IPS DF 19.7 (cell line): ENCODE measurements at regions not wholly inside any gene's neighbourhood (a gene's known extent, or its start where the extent isn't known, plus 50 kb on each side); places are given as distances from the start of the nearest gene placed in this dataset.
"Not testable (repeated sequence)": the region's sequence is repeated elsewhere in the genome, so short reads cannot be mapped to it uniquely, and the experiment has no call there.

Experiments used
- DNase-seq: peaks from one replicate; pipeline ENCODE4 v3.0.0-alpha.2; 2013; ENCODE audit warnings: low read depth, low spot score

- no peak for DNase-seq
These were observed 51.5 kb upstream of the PHF21B start for GRCh38 chr22:45061332-45061731.

GRCh38 chr22:45064313-45065278 is 54.8 kb upstream of the PHF21B start:
- no peak for DNase-seq

DNA sequence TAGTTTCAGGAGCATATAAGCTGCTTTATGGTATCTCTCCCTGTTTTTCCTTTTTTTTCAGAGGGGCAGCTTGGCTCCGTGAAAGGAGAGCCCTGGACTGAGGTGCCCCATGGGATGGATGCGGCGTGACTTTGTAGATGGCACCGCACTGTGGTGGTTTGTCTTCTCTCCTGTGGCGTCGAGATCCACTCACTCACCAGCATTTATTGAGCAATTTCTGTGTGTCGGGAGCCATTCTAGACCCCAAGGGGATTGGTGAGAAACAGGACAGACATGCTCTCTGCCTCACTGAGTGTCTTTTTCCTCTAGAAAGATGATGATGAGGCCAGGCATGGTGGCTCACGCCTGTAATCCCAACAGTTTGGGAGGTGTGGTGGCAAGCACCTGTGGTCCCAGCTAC is 55.9 kb upstream of the PHF21B start:
- no peak for DNase-seq

DNA sequence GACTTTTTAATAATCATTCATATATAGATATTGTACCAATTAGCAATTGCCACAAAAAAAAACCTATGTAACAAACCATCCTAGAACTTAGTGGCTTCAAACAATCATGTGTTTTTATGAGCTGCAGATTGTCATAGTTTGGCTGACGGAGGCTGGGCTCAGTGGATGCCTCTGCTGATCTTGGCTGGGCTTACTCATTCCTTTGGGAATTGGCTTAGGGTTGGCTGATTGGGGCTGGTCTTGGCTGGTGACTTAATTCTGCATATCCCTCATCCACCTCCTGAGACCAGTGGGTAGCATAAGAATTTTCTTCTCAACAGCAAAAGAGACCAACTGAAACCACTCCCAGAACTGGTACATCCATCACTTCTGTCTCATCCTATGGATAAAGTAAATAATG is 57.9 kb upstream of the PHF21B start:
- DNase-seq, result no peak

- DNase-seq, result no peak
These were observed 60.1 kb upstream of the PHF21B start for GRCh38 chr22:45069925-45070324.

DNA sequence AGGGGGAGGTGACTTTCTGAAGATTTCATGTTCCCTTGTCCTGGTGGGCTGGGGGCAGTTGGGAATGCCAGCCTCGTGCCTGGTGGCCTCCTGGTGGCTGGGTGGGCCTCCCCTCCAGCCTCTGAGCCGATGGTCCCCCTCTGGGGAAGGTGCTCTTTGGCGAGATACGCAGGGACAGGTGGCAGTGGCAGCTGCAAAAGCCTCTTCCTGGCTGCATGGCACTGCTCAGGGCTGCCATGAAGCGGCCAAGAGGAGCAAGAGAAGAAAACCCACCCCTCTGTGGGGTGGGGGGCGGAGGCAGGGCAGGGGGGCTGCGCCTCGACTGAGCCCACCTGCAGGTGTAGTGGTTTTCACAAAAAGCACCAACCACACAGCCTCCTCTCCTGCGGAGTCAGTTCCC is 61.8 kb upstream of the PHF21B start:
- no peak for DNase-seq

- no peak for DNase-seq
These were observed 62.6 kb upstream of the PHF21B start for GRCh38 chr22:45072322-45072903.

- no peak for DNase-seq
These were observed 63.3 kb upstream of the PHF21B start for GRCh38 chr22:45073064-45073463.

- DNase-seq, result no peak
These were observed 67.5 kb upstream of the PHF21B start for GRCh38 chr22:45077286-45077685.

- DNase-seq, result no peak
These were observed 68.1 kb upstream of the PHF21B start for GRCh38 chr22:45077826-45078334.

GRCh38 chr22:45082795-45083194 is 73.0 kb upstream of the PHF21B start:
- DNase-seq, result no peak

DNA sequence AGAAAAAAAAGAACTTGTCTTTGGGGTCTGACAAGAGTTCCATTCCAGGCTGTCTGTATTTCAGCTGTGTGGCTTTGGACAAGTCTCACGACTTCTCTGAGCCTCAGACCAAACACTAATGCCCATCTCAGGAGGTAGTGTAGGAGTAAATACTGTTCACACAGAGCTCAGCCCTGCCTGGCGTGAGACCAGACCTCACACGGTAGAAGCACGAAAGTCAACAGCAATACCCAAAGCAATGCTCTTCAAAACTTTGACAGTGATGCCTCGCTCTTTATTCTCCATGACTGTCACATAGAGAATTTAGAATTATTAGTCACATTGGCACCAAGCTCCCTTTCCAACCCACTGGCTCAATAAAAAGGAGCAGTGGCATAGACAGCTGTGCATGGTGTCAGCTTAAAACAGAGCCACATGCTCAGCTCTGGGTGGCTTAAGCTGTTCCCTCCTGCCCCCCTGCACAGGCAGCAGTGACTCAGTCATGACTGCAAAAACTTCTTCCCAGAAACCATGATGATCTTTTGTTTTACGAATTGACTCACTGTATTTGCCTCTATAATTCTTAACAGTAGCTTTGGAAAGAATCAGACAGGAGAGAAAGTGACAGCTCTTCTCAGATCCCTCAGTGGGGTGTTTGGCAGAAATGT is 74.0 kb upstream of the PHF21B start:
- no peak for DNase-seq

DNA sequence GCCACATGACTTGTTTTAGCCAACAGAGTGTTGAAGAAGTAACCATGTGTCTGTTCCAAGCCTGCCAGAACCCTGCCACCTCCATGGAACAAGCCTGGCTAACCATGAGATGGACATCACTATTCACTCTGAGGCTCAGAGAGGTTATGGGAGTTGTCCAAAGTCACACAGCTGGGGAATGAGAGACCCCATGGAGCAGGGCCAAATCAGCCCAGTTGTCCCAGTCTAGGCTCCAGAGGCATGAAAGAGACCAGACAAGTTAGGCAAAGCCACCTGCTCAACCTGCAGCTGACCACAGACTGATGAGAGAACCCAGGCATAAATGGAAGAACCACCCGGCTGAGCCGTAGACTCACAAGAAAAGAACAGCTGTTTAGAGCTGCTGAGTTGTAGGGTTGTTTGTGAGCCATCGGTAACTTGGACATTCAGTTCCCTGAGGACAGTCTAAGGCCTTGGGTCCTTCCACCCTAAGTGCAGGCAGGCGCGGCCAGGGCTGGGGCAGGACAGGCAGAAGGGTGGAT is 74.7 kb upstream of the PHF21B start:
- DNase-seq, result no peak

DNA sequence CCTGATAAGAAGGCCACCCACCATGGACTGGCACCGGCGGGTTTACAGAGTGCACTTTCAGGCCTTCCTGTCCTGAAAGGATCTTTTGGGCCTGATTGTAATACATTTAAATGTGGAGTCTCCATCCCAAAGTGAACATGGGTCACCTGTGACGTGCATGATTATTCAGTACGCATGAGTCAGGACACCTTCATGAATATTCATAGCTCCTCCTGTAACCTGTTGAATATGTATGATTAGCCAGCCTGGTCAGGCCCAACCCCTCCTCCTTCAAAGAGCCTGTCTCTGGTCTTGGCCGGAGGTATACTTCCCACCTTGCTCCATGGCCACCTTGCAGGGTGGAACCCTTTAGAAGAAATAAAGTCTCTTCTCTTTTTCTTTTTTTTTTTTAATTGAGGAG is 75.9 kb upstream of the NUP50 start:
- DNase-seq, result no peak

GRCh38 chr22:45088576-45088975 is 75.1 kb upstream of the NUP50 start:
- no peak for DNase-seq

DNA sequence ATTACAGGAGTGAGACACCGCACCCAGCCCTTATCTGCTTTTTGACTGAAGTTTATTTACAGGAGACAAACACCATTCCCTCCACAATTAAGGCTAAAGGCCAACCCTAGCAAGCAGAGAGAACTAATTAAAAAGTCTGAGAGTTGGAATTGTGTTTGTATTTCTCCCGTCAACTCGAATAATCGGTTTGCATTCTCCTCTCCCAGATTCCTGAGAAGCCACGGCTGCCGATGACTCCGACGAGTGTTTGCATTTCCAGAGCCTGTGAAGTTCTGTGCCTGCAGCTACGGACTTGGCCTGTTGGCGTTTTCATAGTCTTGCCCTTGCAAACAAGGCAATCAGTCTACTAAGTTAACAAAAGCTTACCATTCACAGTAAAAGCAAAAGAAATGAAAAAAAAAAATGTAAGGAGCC is 73.2 kb upstream of the NUP50 start:
- no peak for DNase-seq

DNA sequence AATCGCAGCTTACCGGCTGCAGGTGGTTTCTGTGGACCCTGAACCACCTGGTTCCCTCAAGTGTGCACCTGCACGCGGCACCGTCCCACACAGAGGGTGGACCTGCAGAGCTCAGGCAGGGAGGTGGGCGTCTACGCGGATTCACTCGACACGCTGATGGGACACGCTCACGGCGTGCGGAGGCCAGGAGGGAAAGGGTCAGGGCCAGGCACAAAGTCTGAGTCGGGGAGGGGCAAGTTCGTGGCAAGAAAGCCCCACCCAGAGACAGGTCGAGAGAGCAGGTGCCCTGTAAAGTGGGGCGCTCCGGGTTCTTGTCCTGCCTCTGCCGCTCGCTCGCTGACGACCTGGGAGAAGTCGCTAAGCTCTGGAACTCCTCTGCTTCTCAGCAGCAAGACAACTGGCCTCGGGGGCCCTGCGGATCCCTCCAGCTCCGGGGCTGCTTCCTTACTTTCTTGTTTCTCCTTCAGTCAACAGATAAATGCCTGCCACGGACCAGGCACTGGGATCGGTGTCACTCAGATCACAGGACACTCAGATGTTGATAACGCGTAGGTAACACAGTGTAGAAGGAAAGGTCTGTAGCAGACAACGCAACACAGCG is 72.4 kb upstream of the NUP50 start:
- no peak for DNase-seq

- DNase-seq, result not testable (repeated sequence)
These were observed 71.8 kb upstream of the NUP50 start for GRCh38 chr22:45091875-45092274.

- no peak for DNase-seq
These were observed 71.1 kb upstream of the NUP50 start for GRCh38 chr22:45092644-45093043.

- DNase-seq, result no peak
These were observed 70.1 kb upstream of the NUP50 start for GRCh38 chr22:45093609-45094008.

- DNase-seq, result no peak
These were observed 69.5 kb upstream of the NUP50 start for GRCh38 chr22:45094081-45094720.
